Vagina (tissue), 2 donors: ENCODE measurements at regions not wholly inside any gene's neighbourhood (a gene's known extent, or its start where the extent isn't known, plus 50 kb on each side); places are given as distances from the start of the nearest gene placed in this dataset.

Experiments
- POLR2A ChIP-seq, 2 donors: fragments of 450-650 bp; IDR thresholded peaks; one replicate each; pipeline ENCODE4 v1.6.1; 2017; ENCODE audit warnings: antibody characterized with exemption in 2 of 2, mild to moderate bottlenecking in 2 of 2, moderate library complexity in 2 of 2
- POLR2AphosphoS5 ChIP-seq, 2 donors: sonication (generic); formaldehyde crosslinking; IDR thresholded peaks; one replicate each; pipeline ENCODE4 v1.9.0; 2017; ENCODE audit warnings: antibody characterized with exemption in 2 of 2, mild to moderate bottlenecking in 2 of 2, low read depth in 1 of 2; ENCODE audit not compliant: insufficient read depth in 1 of 2

GRCh38 chr1:187228790-187229189 lies 400.0 kb downstream of the PLA2G4A start:
- TF ChIP-seq POLR2AphosphoS5 (IDR thresholded peaks at IDR 0.05; ENCODE audit: insufficient read depth in 1 of 2, low read depth in 1 of 2): no peak
- TF ChIP-seq POLR2A (IDR thresholded peaks at IDR 0.05): no peak
